GM12801 (cell line): ENCODE measurements at regions not wholly inside any gene's neighbourhood (a gene's known extent, or its start where the extent isn't known, plus 50 kb on each side); places are given as distances from the start of the nearest gene placed in this dataset.

ENCODE experiments used
- TF ChIP-seq, protein P1 (sequence below): IDR thresholded peaks from one replicate; pipeline ENCODE4 v1.5.1; 2011; ENCODE audit warnings: control low read depth; ENCODE audit not compliant: insufficient read length; ENCODE audit errors: extremely low read depth

DNA sequence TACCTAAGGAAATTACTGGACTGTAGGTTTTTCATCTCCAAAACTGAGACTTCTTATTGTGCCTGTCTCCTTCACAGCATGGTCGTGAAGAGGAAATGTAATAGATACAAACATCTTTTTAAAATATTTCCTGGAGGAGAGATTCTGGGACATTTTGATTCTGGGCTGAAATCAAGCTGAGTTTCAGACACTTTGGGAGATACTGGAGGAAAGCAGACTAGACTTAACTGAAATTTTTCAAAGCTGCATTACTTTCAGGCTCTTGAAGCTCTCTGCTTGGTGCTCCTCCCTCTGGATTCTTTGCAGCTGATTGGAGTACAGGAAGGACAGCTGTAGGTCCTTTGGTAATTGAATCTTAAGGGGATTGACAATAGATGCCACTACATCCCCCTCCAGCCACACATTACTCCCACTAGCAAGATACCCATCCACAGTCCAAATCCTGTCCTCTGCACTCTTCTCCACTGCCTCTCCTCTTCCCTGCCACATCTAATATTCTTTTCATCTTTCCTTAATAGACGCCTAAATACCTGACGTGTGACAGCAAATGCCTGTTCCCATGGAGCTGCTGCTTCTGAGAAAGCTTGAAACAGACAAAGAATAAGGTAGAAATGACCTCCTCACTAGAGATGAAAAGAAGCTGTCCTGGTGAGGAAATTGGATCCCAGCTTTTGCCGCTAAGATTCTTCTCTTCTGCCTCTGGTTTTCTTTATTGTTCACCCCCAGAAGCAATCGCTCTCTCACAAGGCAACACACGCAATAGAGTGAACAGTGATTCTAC lies 111.5 kb upstream of the PHYHIPL start:
- TF ChIP-seq, protein P1, sequence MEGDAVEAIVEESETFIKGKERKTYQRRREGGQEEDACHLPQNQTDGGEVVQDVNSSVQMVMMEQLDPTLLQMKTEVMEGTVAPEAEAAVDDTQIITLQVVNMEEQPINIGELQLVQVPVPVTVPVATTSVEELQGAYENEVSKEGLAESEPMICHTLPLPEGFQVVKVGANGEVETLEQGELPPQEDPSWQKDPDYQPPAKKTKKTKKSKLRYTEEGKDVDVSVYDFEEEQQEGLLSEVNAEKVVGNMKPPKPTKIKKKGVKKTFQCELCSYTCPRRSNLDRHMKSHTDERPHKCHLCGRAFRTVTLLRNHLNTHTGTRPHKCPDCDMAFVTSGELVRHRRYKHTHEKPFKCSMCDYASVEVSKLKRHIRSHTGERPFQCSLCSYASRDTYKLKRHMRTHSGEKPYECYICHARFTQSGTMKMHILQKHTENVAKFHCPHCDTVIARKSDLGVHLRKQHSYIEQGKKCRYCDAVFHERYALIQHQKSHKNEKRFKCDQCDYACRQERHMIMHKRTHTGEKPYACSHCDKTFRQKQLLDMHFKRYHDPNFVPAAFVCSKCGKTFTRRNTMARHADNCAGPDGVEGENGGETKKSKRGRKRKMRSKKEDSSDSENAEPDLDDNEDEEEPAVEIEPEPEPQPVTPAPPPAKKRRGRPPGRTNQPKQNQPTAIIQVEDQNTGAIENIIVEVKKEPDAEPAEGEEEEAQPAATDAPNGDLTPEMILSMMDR: no peak

DNA sequence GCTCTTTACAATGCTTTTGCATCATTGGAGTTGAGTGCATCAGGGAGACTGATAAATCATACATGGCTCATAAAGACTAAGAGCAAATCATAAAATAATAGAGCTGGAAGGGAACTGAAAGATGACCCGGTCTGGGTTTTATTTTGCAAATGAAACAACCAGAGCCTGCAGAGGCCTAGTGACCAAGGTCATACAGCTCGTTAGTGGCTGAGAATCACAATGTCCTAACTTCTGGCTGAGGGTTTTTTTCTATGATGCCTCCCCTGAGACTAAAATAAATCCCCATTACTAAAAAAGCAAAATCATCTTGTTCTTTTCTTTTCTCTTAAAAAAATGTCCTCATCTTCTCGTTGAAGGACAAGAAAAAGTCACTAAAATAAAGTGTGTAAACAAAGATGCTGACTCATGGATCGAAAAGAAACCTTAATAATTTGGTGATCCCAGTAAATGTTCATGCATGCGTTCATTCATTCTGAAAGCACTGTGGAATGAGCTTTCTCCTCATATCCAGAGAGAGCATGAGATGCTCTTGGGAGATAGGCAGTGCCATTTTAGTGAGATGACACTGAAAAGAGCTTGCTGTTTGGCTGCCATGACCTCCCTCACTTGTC lies 107.8 kb upstream of the PHYHIPL start:
- TF ChIP-seq, protein P1: no peak

DNA sequence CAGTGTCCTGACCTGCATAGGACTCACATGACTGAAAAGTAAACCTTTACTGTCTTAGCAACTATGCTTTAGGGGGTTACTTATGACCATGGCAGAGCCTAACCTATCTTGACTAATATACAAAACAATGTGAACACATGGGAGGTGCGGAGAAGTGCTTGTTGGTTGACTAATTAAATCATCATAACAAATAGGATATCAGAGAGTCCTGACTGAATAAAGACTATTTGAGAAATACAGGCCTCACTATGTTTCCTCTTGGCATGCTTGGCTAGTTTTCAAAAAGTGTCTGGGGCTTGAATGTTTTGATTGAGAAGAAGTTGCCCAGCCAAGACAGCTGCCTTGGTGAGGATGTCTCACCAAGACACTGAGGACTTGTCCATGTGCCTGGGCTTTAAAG lies 104.4 kb upstream of the PHYHIPL start:
- TF ChIP-seq, protein P1: no peak

DNA sequence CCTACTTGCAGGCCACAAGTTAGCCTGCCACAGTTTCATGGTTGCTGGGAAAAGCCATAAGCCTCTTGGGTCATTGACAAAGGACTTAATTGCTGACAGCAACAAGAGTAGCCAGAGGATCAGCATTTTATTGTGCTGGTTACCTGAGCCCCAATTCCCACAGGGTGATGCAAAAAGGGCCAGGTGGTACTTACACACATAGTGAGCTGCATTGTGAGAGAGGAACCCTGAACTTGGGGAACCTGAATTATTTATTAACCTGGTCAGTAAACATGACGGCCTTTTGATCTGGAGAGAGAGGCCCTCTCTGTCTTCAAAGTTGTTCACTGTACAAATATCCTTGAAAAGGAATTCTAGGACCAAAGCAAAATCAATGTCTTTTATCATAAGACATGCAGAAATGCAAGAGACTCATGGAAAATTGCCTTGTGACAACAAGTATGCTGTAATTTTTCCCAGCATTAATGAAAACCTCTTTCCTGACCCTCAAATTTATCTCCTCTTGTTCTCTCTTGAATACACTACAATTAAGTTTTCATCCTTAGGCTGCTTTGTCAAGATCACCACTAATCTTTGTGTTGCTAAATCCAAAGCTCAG lies 102.9 kb upstream of the PHYHIPL start:
- TF ChIP-seq, protein P1: no peak

DNA sequence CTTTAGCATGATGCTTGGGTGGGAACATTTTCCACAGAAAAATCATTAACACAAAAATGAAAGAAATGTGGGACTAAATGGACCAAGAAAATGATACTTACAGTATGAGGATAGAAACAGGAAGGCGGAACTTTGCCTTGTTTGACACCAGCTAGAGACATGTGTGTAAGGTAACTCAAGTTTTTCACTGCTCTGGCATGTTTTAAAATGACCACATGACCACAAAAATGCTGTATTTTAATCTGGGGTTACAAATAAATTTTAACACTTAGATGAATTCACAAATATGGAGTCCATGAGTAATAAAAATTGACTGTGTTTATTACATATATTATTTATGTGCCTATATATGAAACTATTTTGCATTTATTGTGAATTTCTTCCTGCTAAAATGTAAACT lies 100.9 kb upstream of the PHYHIPL start:
- TF ChIP-seq, protein P1: no peak

DNA sequence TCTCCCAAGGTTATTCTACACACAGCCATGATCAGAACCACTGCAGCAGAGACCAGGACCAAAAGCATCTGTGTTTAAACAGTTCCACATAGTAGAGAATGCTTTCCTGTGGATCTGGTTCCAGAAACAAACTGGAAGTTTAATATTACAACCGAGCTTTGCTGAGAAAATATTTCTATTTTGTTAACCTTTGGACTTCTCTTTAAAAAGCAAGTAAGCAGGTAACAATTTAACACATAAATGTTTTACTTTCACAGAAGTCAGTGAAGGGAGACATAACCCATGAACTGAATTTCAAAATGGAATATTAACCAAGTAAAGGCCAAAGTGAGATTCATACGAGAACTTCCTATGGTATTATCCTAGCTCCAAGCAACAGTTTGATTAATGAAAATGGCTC lies 98.6 kb upstream of the PHYHIPL start:
- TF ChIP-seq, protein P1: no peak

DNA sequence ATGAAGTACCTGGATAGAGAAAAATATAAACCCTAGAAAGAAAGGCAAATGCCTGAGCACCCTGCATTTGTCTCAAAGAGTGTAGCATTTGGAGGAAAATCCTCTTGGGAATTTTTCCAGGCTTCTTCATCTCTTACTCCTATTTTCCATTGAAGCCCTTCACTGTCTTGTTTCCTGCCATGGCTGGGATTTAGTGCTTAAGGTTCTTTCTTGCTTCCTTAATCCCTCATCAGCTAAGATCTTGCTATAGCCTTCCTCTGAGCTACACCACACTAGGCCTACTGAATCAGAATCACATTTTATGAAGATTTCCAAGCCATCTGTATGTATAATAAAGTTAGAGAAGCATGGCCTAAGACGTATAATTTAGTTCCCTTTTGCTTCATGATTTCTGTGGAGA lies 97.5 kb upstream of the PHYHIPL start:
- TF ChIP-seq, protein P1: no peak
